ENCODE measurements at regions not wholly inside any gene's neighbourhood (a gene's known extent, or its start where the extent isn't known, plus 50 kb on each side); places are given as distances from the start of the nearest gene placed in this dataset.

GRCh38 chr6:15783484-15783883 lies 120.7 kb upstream of the DTNBP1 start:
- Histone ChIP-seq H2AFZ (ENCODE audit: low read length, unreplicated experiment) (no peak overlapping the region), H3K27me3 (ENCODE audit: insufficient read depth, low read length) (no peaks in the 10 kb centered on the region), H3K4me3 (ENCODE audit: low read depth, low read length) (no peak overlapping the region), H3K27ac (ENCODE audit: low read depth, low read length) (no peak overlapping the region), H3K36me3 (ENCODE audit: insufficient read depth, low read length) (no peaks in the 10 kb centered on the region), H3K4me1 (ENCODE audit: control insufficient read depth, insufficient read depth, low read length, unreplicated experiment) (no peaks in the 10 kb centered on the region), H3K79me2 (ENCODE audit: control insufficient read depth, insufficient read depth, low read length, unreplicated experiment) (no peaks in the 10 kb centered on the region)

- Histone ChIP-seq H2AFZ (ENCODE audit: low read length, unreplicated experiment) (no peak overlapping the region), H3K4me3 (ENCODE audit: low read depth, low read length) (no peak overlapping the region), H3K79me2 (ENCODE audit: control insufficient read depth, insufficient read depth, low read length, unreplicated experiment) (no peaks in the 10 kb centered on the region), H3K27me3 (ENCODE audit: insufficient read depth, low read length) (no peaks in the 10 kb centered on the region), H3K27ac (ENCODE audit: low read depth, low read length) (no peak overlapping the region), H3K4me1 (ENCODE audit: control insufficient read depth, insufficient read depth, low read length, unreplicated experiment) (no peaks in the 10 kb centered on the region), H3K36me3 (ENCODE audit: insufficient read depth, low read length) (no peaks in the 10 kb centered on the region)
Observed at GRCh38 chr6:15781890-15782289, 119.1 kb upstream of the DTNBP1 start.

GRCh38 chr6:15781333-15781732 lies 118.5 kb upstream of the DTNBP1 start:
- Histone ChIP-seq H3K4me1 (ENCODE audit: control insufficient read depth, insufficient read depth, low read length, unreplicated experiment) (no peaks in the 10 kb centered on the region), H3K27me3 (ENCODE audit: insufficient read depth, low read length) (no peaks in the 10 kb centered on the region), H3K27ac (ENCODE audit: low read depth, low read length) (no peak overlapping the region), H2AFZ (ENCODE audit: low read length, unreplicated experiment) (no peak overlapping the region), H3K36me3 (ENCODE audit: insufficient read depth, low read length) (no peaks in the 10 kb centered on the region), H3K4me3 (ENCODE audit: low read depth, low read length) (no peak overlapping the region), H3K79me2 (ENCODE audit: control insufficient read depth, insufficient read depth, low read length, unreplicated experiment) (no peaks in the 10 kb centered on the region)

- no peaks in the 10 kb centered on the region for H3K4me1 ChIP-seq (ENCODE audit: control insufficient read depth, insufficient read depth, low read length, unreplicated experiment)
- H3K4me3 ChIP-seq (ENCODE audit: low read depth, low read length): no peak overlapping the region
- H3K27ac ChIP-seq (ENCODE audit: low read depth, low read length): no peak overlapping the region
- no peak overlapping the region for H2AFZ ChIP-seq (ENCODE audit: low read length, unreplicated experiment)
- H3K27me3 ChIP-seq (ENCODE audit: insufficient read depth, low read length): no peaks in the 10 kb centered on the region
- H3K36me3 ChIP-seq (ENCODE audit: insufficient read depth, low read length): no peaks in the 10 kb centered on the region
- H3K79me2 ChIP-seq (ENCODE audit: control insufficient read depth, insufficient read depth, low read length, unreplicated experiment): no peaks in the 10 kb centered on the region
Observed at GRCh38 chr6:15780437-15780836, 117.6 kb upstream of the DTNBP1 start.

- Histone ChIP-seq H2AFZ (ENCODE audit: low read length, unreplicated experiment) (no peak overlapping the region), H3K4me1 (ENCODE audit: control insufficient read depth, insufficient read depth, low read length, unreplicated experiment) (no peaks in the 10 kb centered on the region), H3K79me2 (ENCODE audit: control insufficient read depth, insufficient read depth, low read length, unreplicated experiment) (no peaks in the 10 kb centered on the region), H3K36me3 (ENCODE audit: insufficient read depth, low read length) (no peaks in the 10 kb centered on the region), H3K4me3 (ENCODE audit: low read depth, low read length) (no peak overlapping the region), H3K27ac (ENCODE audit: low read depth, low read length) (no peak overlapping the region), H3K27me3 (ENCODE audit: insufficient read depth, low read length) (no peaks in the 10 kb centered on the region)
Observed at GRCh38 chr6:15779726-15780125, 116.9 kb upstream of the DTNBP1 start.

GRCh38 chr6:15776458-15776980 lies 113.7 kb upstream of the DTNBP1 start:
- Histone ChIP-seq H3K27ac (ENCODE audit: low read depth, low read length) (no peak overlapping the region), H3K27me3 (ENCODE audit: insufficient read depth, low read length) (no peaks in the 10 kb centered on the region), H3K4me1 (ENCODE audit: control insufficient read depth, insufficient read depth, low read length, unreplicated experiment) (no peaks in the 10 kb centered on the region), H3K4me3 (ENCODE audit: low read depth, low read length) (no peak overlapping the region), H2AFZ (ENCODE audit: low read length, unreplicated experiment) (no peak overlapping the region), H3K36me3 (ENCODE audit: insufficient read depth, low read length) (no peaks in the 10 kb centered on the region), H3K79me2 (ENCODE audit: control insufficient read depth, insufficient read depth, low read length, unreplicated experiment) (no peaks in the 10 kb centered on the region)

- no peaks in the 10 kb centered on the region for H3K27me3 ChIP-seq (ENCODE audit: insufficient read depth, low read length)
- H3K4me1 ChIP-seq (ENCODE audit: control insufficient read depth, insufficient read depth, low read length, unreplicated experiment): no peaks in the 10 kb centered on the region
- H3K27ac ChIP-seq (ENCODE audit: low read depth, low read length): no peak overlapping the region
- H2AFZ ChIP-seq (ENCODE audit: low read length, unreplicated experiment): no peak overlapping the region
- no peaks in the 10 kb centered on the region for H3K36me3 ChIP-seq (ENCODE audit: insufficient read depth, low read length)
- H3K4me3 ChIP-seq (ENCODE audit: low read depth, low read length): no peak overlapping the region
- H3K79me2 ChIP-seq (ENCODE audit: control insufficient read depth, insufficient read depth, low read length, unreplicated experiment): no peaks in the 10 kb centered on the region
Observed at GRCh38 chr6:15775741-15776140, 112.9 kb upstream of the DTNBP1 start.

- no peak overlapping the region for H3K27ac ChIP-seq (ENCODE audit: low read depth, low read length)
- no peak overlapping the region for H2AFZ ChIP-seq (ENCODE audit: low read length, unreplicated experiment)
- no peaks in the 10 kb centered on the region for H3K27me3 ChIP-seq (ENCODE audit: insufficient read depth, low read length)
- no peaks in the 10 kb centered on the region for H3K4me1 ChIP-seq (ENCODE audit: control insufficient read depth, insufficient read depth, low read length, unreplicated experiment)
- H3K4me3 ChIP-seq (ENCODE audit: low read depth, low read length): no peak overlapping the region
- H3K79me2 ChIP-seq (ENCODE audit: control insufficient read depth, insufficient read depth, low read length, unreplicated experiment): no peaks in the 10 kb centered on the region
- H3K36me3 ChIP-seq (ENCODE audit: insufficient read depth, low read length): no peaks in the 10 kb centered on the region
Observed at GRCh38 chr6:15775076-15775634, 112.3 kb upstream of the DTNBP1 start.

GRCh38 chr6:15773806-15774410 lies 111.1 kb upstream of the DTNBP1 start:
- Histone ChIP-seq H2AFZ (ENCODE audit: low read length, unreplicated experiment) (no peak overlapping the region), H3K79me2 (ENCODE audit: control insufficient read depth, insufficient read depth, low read length, unreplicated experiment) (no peaks in the 10 kb centered on the region), H3K36me3 (ENCODE audit: insufficient read depth, low read length) (no peaks in the 10 kb centered on the region), H3K27me3 (ENCODE audit: insufficient read depth, low read length) (no peaks in the 10 kb centered on the region), H3K27ac (ENCODE audit: low read depth, low read length) (no peak overlapping the region), H3K4me3 (ENCODE audit: low read depth, low read length) (no peak overlapping the region), H3K4me1 (ENCODE audit: control insufficient read depth, insufficient read depth, low read length, unreplicated experiment) (no peaks in the 10 kb centered on the region)

- no peaks in the 10 kb centered on the region for H3K36me3 ChIP-seq (ENCODE audit: insufficient read depth, low read length)
- no peaks in the 10 kb centered on the region for H3K27me3 ChIP-seq (ENCODE audit: insufficient read depth, low read length)
- no peak overlapping the region for H3K4me3 ChIP-seq (ENCODE audit: low read depth, low read length)
- no peak overlapping the region for H2AFZ ChIP-seq (ENCODE audit: low read length, unreplicated experiment)
- H3K27ac ChIP-seq (ENCODE audit: low read depth, low read length): no peak overlapping the region
- no peaks in the 10 kb centered on the region for H3K4me1 ChIP-seq (ENCODE audit: control insufficient read depth, insufficient read depth, low read length, unreplicated experiment)
- no peaks in the 10 kb centered on the region for H3K79me2 ChIP-seq (ENCODE audit: control insufficient read depth, insufficient read depth, low read length, unreplicated experiment)
Observed at GRCh38 chr6:15770347-15771143, 107.7 kb upstream of the DTNBP1 start.

All from ACC112 (cell line).